Esophagus (tissue), 2 donors: ENCODE measurements at regions not wholly inside any gene's neighbourhood (a gene's known extent, or its start where the extent isn't known, plus 50 kb on each side); places are given as distances from the start of the nearest gene placed in this dataset.

Experiments used
- H3K27ac ChIP-seq, 2 donors: one replicate each; pipeline ENCODE4 v1.5.1; 2013; ENCODE audit warnings: low read depth in 2 of 2, mild to moderate bottlenecking in 2 of 2, inconsistent platforms in 1 of 2, low read length in 1 of 2, moderate library complexity in 1 of 2
- H3K27me3 ChIP-seq, 2 donors: one replicate each; pipeline ENCODE4 v1.6.1; 2013; ENCODE audit warnings: low read length in 2 of 2, control low read depth in 1 of 2, mild to moderate bottlenecking in 1 of 2; ENCODE audit not compliant: insufficient read depth in 2 of 2, control insufficient read depth in 1 of 2
- H3K36me3 ChIP-seq, 2 donors: one replicate each; pipeline ENCODE4 v1.6.1; 2013; ENCODE audit warnings: low read length in 1 of 2; ENCODE audit not compliant: control insufficient read depth in 2 of 2, insufficient read depth in 2 of 2
- H3K4me1 ChIP-seq, 2 donors: one replicate each; pipeline ENCODE4 v1.6.1; 2013; ENCODE audit warnings: low read length in 1 of 2; ENCODE audit not compliant: control insufficient read depth in 2 of 2, insufficient read depth in 2 of 2
- H3K4me3 ChIP-seq, 2 donors: one replicate each; pipeline ENCODE4 v1.5.1; 2013; ENCODE audit warnings: low read length in 2 of 2, mild to moderate bottlenecking in 2 of 2, low read depth in 1 of 2, moderate library complexity in 1 of 2
- H3K9me3 ChIP-seq, 2 donors: one replicate each; pipeline ENCODE4 v1.6.1; 2013; ENCODE audit warnings: mild to moderate bottlenecking in 2 of 2, low read depth in 1 of 2, low read length in 1 of 2, moderate library complexity in 1 of 2; ENCODE audit not compliant: control insufficient read depth in 2 of 2, insufficient read depth in 1 of 2
- WGBS, 2 donors: extraction: QIAGEN DNeasy Blood & Tissue Kit; methylation state at CpG; one replicate each; pipeline ENCODE4 v1.1.7; 2013; 5-methylcytosine and 5-hydroxymethylcytosine counted together
- donor health status: healthy with polysubstance abuse.
- donor health status: Bipolar disorder and iron deficiency.

- Histone ChIP-seq H3K9me3 (no peaks in the 10 kb centered on the region), H3K4me3 (no peak overlapping the region), H3K27ac (no peak overlapping the region), H3K4me1 (no peaks in the 10 kb centered on the region), H3K27me3 (no peaks in the 10 kb centered on the region), H3K36me3 (no peaks in the 10 kb centered on the region)
- 69 to 73% methylated on average over 5 of the region's 5 CpGs for WGBS, 2 donors
These were observed 237.7 kb upstream of the KLF4 start for GRCh38 chr9:107727086-107727780.

- Histone ChIP-seq H3K27me3 (no peaks in the 10 kb centered on the region), H3K4me1 (no peaks in the 10 kb centered on the region), H3K27ac (no peak overlapping the region), H3K9me3 (peaks cover 0 to 2% of the 10 kb centered on the region in 2 donors), H3K36me3 (no peaks in the 10 kb centered on the region), H3K4me3 (no peak overlapping the region)
- 83 to 86% methylated on average over 4 of the region's 4 CpGs for WGBS, 2 donors
These were observed 233.4 kb upstream of the KLF4 start for GRCh38 chr9:107723015-107723414.

- H3K4me1 ChIP-seq, result no peaks in the 10 kb centered on the region
- H3K27ac ChIP-seq, result no peak overlapping the region
- H3K36me3 ChIP-seq, result no peaks in the 10 kb centered on the region
- peaks cover 0 to 2% of the 10 kb centered on the region in 2 donors for H3K9me3 ChIP-seq
- 63 to 66% methylated on average over 5 of the region's 5 CpGs for WGBS, 2 donors
- no peak overlapping the region for H3K4me3 ChIP-seq
- no peaks in the 10 kb centered on the region for H3K27me3 ChIP-seq
These were observed 232.2 kb upstream of the KLF4 start for GRCh38 chr9:107721705-107722245.

- 73 to 92% methylated on average over 2 of the region's 2 CpGs for WGBS, 2 donors
- no peaks in the 10 kb centered on the region for H3K4me1 ChIP-seq
- H3K9me3 ChIP-seq, result peaks cover 0 to 2% of the 10 kb centered on the region in 2 donors
- no peak overlapping the region for H3K4me3 ChIP-seq
- no peak overlapping the region for H3K27ac ChIP-seq
- no peaks in the 10 kb centered on the region for H3K36me3 ChIP-seq
- H3K27me3 ChIP-seq, result no peaks in the 10 kb centered on the region
These were observed 230.9 kb upstream of the KLF4 start for GRCh38 chr9:107720501-107720900.

GRCh38 chr9:107717529-107718314 lies 228.2 kb upstream of the KLF4 start:
- WGBS, 2 donors, result 79 to 90% methylated on average over 9 of the region's 9 CpGs

GRCh38 chr9:107715740-107716139 lies 226.2 kb upstream of the KLF4 start:
- Histone ChIP-seq H3K27ac (no peak overlapping the region), H3K4me3 (no peak overlapping the region), H3K9me3 (no peaks in the 10 kb centered on the region), H3K27me3 (no peaks in the 10 kb centered on the region), H3K36me3 (no peaks in the 10 kb centered on the region), H3K4me1 (no peaks in the 10 kb centered on the region)
- 69 to 83% methylated on average over 4 of the region's 4 CpGs for WGBS, 2 donors

More at GRCh38 chr9:107717529-107718314, 228.2 kb upstream of the KLF4 start:
- peaks cover 0 to 2% of the 10 kb centered on the region in 2 donors for H3K9me3 ChIP-seq
- no peak overlapping the region for H3K27ac ChIP-seq
- no peaks in the 10 kb centered on the region for H3K4me1 ChIP-seq
- H3K4me3 ChIP-seq, result no peak overlapping the region
- H3K27me3 ChIP-seq, result no peaks in the 10 kb centered on the region
- no peaks in the 10 kb centered on the region for H3K36me3 ChIP-seq

- WGBS, 2 donors, result 75 to 82% methylated on average over 4 of the region's 4 CpGs
- H3K4me3 ChIP-seq, result no peak overlapping the region
- H3K4me1 ChIP-seq, result no peaks in the 10 kb centered on the region
- no peaks in the 10 kb centered on the region for H3K36me3 ChIP-seq
- no peaks in the 10 kb centered on the region for H3K27me3 ChIP-seq
- no peaks in the 10 kb centered on the region for H3K9me3 ChIP-seq
- H3K27ac ChIP-seq, result no peak overlapping the region
These were observed 223.9 kb upstream of the KLF4 start for GRCh38 chr9:107713470-107713869.

GRCh38 chr9:107712390-107712789 lies 222.8 kb upstream of the KLF4 start:
- no peak overlapping the region for H3K27ac ChIP-seq
- no peaks in the 10 kb centered on the region for H3K36me3 ChIP-seq
- H3K4me1 ChIP-seq, result no peaks in the 10 kb centered on the region
- no peaks in the 10 kb centered on the region for H3K9me3 ChIP-seq
- no peaks in the 10 kb centered on the region for H3K27me3 ChIP-seq
- H3K4me3 ChIP-seq, result no peak overlapping the region
- WGBS, 2 donors, result 52 to 60% methylated on average over 3 of the region's 3 CpGs

GRCh38 chr9:107711542-107711941 lies 222.0 kb upstream of the KLF4 start:
- no peak overlapping the region for H3K4me3 ChIP-seq
- 26 to 28% methylated on average over 6 of the region's 6 CpGs for WGBS, 2 donors
- H3K27ac ChIP-seq, result no peak overlapping the region
- no peaks in the 10 kb centered on the region for H3K9me3 ChIP-seq
- no peaks in the 10 kb centered on the region for H3K27me3 ChIP-seq
- no peaks in the 10 kb centered on the region for H3K36me3 ChIP-seq
- no peaks in the 10 kb centered on the region for H3K4me1 ChIP-seq
